ENCODE measurements at regions not wholly inside any gene's neighbourhood (a gene's known extent, or its start where the extent isn't known, plus 50 kb on each side); places are given as distances from the start of the nearest gene placed in this dataset.

- TF ChIP-seq CTCF (conservative IDR thresholded peaks at IDR 0.05; ENCODE audit: low read length) (no peak), EZH2phosphoT487 (IDR thresholded peaks at IDR 0.05; ENCODE audit: borderline replicate concordance) (no peak)
Measured at GRCh38 chr9:4423207-4423610, 67.1 kb upstream of the SLC1A1 start.

Measured in Loucy (cell line).